ENCODE measurements at regions not wholly inside any gene's neighbourhood (a gene's known extent, or its start where the extent isn't known, plus 50 kb on each side); places are given as distances from the start of the nearest gene placed in this dataset.
"Not testable (repeated sequence)": the region's sequence is repeated elsewhere in the genome, so short reads cannot be mapped to it uniquely, and the experiment has no call there.

DNA sequence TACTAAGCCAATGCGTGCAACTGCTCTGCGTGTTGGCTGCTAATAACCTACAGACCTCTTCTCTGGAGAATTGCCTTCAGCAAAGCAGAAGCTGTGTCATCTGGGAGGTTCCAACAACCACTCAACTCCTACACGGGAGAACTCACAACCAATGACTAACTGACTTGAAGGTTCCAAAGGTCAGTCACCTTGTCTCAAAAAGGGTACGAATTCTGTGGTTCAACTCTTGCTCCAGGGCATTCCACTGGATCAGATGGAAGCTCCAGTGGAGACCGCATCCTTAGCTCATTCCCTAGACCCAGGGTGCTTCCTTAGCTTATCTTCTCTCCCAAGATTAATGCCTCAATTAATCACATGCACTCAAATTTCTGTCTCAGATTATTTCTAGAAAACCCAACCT, 222.7 kb downstream of the CHIC2 start:
- DNase-seq: no peak
- Histone ChIP-seq H2AK5ac (ENCODE audit: low read length) (no peak overlapping the region), H3K4ac (ENCODE audit: low read depth, low read length) (no peak overlapping the region), H3K27ac (ENCODE audit: low read depth, low read length) (no peak overlapping the region), H3K36me3 (ENCODE audit: control insufficient read depth, insufficient read depth, low read length) (no peaks in the 10 kb centered on the region), H3K4me2 (ENCODE audit: low read length) (no peak overlapping the region), H4K5ac (ENCODE audit: low read length) (no peak overlapping the region), H4K8ac (ENCODE audit: low read depth, low read length) (no peak overlapping the region), H2BK15ac (replicated peaks; ENCODE audit: low read depth) (no peak overlapping the region), H3K56ac (ENCODE audit: low read length) (no peak overlapping the region), H3K4me3 (ENCODE audit: low read length) (no peak overlapping the region), H2BK5ac (ENCODE audit: low read length) (no peak overlapping the region), H3K9ac (ENCODE audit: low read length) (no peak overlapping the region), H3K23ac (ENCODE audit: low read length) (no peak overlapping the region), H3K27me3 (ENCODE audit: insufficient read depth, low read length, poor library complexity) (no peaks in the 10 kb centered on the region), H3K79me1 (ENCODE audit: low read length) (no peaks in the 10 kb centered on the region), H3K18ac (ENCODE audit: low read length) (no peak overlapping the region), H3K4me1 (ENCODE audit: control insufficient read depth, low read depth, low read length) (peaks cover 4% of the 10 kb centered on the region), H2BK120ac (ENCODE audit: low read depth, low read length) (no peak overlapping the region), H3K79me2 (ENCODE audit: control insufficient read depth, insufficient read depth, low read length) (no peaks in the 10 kb centered on the region)
- WGBS (ENCODE audit: extremely low coverage, insufficient coverage, low lambda C conversion rate): no CpG with 5 or more reads among the region's 5 CpGs

- no peak overlapping the region for H3K56ac ChIP-seq (ENCODE audit: low read length)
- no peak overlapping the region for H3K4ac ChIP-seq (ENCODE audit: low read depth, low read length)
- no peak overlapping the region for H2AK5ac ChIP-seq (ENCODE audit: low read length)
- no peak overlapping the region for H3K9ac ChIP-seq (ENCODE audit: low read length)
- H3K79me1 ChIP-seq (ENCODE audit: low read length): no peaks in the 10 kb centered on the region
- no peak overlapping the region for H4K5ac ChIP-seq (ENCODE audit: low read length)
- no peak overlapping the region for H3K23ac ChIP-seq (ENCODE audit: low read length)
- H2BK15ac ChIP-seq (replicated peaks; ENCODE audit: low read depth): no peak overlapping the region
- H3K27ac ChIP-seq (ENCODE audit: low read depth, low read length): no peak overlapping the region
- no peak overlapping the region for H3K18ac ChIP-seq (ENCODE audit: low read length)
- no peak overlapping the region for H2BK5ac ChIP-seq (ENCODE audit: low read length)
- no CpG with 5 or more reads among the region's 2 CpGs for WGBS (ENCODE audit: extremely low coverage, insufficient coverage, low lambda C conversion rate)
- no peaks in the 10 kb centered on the region for H3K79me2 ChIP-seq (ENCODE audit: control insufficient read depth, insufficient read depth, low read length)
- H2BK120ac ChIP-seq (ENCODE audit: low read depth, low read length): no peak overlapping the region
- no peaks in the 10 kb centered on the region for H3K36me3 ChIP-seq (ENCODE audit: control insufficient read depth, insufficient read depth, low read length)
- peaks cover 4% of the 10 kb centered on the region for H3K4me1 ChIP-seq (ENCODE audit: control insufficient read depth, low read depth, low read length)
- no peaks in the 10 kb centered on the region for H3K27me3 ChIP-seq (ENCODE audit: insufficient read depth, low read length, poor library complexity)
- no peak overlapping the region for H4K8ac ChIP-seq (ENCODE audit: low read depth, low read length)
- no peak for DNase-seq
- no peak overlapping the region for H3K4me3 ChIP-seq (ENCODE audit: low read length)
- H3K4me2 ChIP-seq (ENCODE audit: low read length): no peak overlapping the region
Observed at GRCh38 chr4:53840643-53841042, 223.8 kb downstream of the CHIC2 start.

- H2BK120ac ChIP-seq (ENCODE audit: low read depth, low read length); H3K4ac ChIP-seq (ENCODE audit: low read depth, low read length); H3K23ac ChIP-seq (ENCODE audit: low read length); H3K79me1 ChIP-seq (ENCODE audit: low read length); H3K9ac ChIP-seq (ENCODE audit: low read length); DNase-seq; H3K27me3 ChIP-seq (ENCODE audit: insufficient read depth, low read length, poor library complexity); H3K27ac ChIP-seq (ENCODE audit: low read depth, low read length); H3K4me3 ChIP-seq (ENCODE audit: low read length); H3K79me2 ChIP-seq (ENCODE audit: control insufficient read depth, insufficient read depth, low read length); H3K4me1 ChIP-seq (ENCODE audit: control insufficient read depth, low read depth, low read length); H3K56ac ChIP-seq (ENCODE audit: low read length); H3K36me3 ChIP-seq (ENCODE audit: control insufficient read depth, insufficient read depth, low read length); H4K5ac ChIP-seq (ENCODE audit: low read length); H4K8ac ChIP-seq (ENCODE audit: low read depth, low read length); H3K4me2 ChIP-seq (ENCODE audit: low read length); H2AK5ac ChIP-seq (ENCODE audit: low read length); H2BK5ac ChIP-seq (ENCODE audit: low read length); H3K18ac ChIP-seq (ENCODE audit: low read length); H2BK15ac ChIP-seq (replicated peaks; ENCODE audit: low read depth): not testable (repeated sequence)
- WGBS (ENCODE audit: extremely low coverage, insufficient coverage, low lambda C conversion rate): no CpG with 5 or more reads among the region's 7 CpGs
Observed at GRCh38 chr4:53833302-53834003, 231.0 kb downstream of the CHIC2 start.

- Histone ChIP-seq H2AK5ac (ENCODE audit: low read length) (no peak overlapping the region), H2BK15ac (replicated peaks; ENCODE audit: low read depth) (no peak overlapping the region), H2BK5ac (ENCODE audit: low read length) (no peak overlapping the region), H4K5ac (ENCODE audit: low read length) (no peak overlapping the region), H3K27ac (ENCODE audit: low read depth, low read length) (no peak overlapping the region), H3K4me3 (ENCODE audit: low read length) (no peak overlapping the region), H3K27me3 (ENCODE audit: insufficient read depth, low read length, poor library complexity) (no peaks in the 10 kb centered on the region), H3K9ac (ENCODE audit: low read length) (no peak overlapping the region), H3K4me1 (ENCODE audit: control insufficient read depth, low read depth, low read length) (no peaks in the 10 kb centered on the region), H3K18ac (ENCODE audit: low read length) (no peak overlapping the region), H3K79me2 (ENCODE audit: control insufficient read depth, insufficient read depth, low read length) (no peaks in the 10 kb centered on the region), H3K36me3 (ENCODE audit: control insufficient read depth, insufficient read depth, low read length) (no peaks in the 10 kb centered on the region), H3K4ac (ENCODE audit: low read depth, low read length) (no peak overlapping the region), H3K23ac (ENCODE audit: low read length) (no peak overlapping the region), H4K8ac (ENCODE audit: low read depth, low read length) (no peak overlapping the region), H2BK120ac (ENCODE audit: low read depth, low read length) (no peak overlapping the region), H3K4me2 (ENCODE audit: low read length) (no peak overlapping the region), H3K56ac (ENCODE audit: low read length) (no peak overlapping the region), H3K79me1 (ENCODE audit: low read length) (no peaks in the 10 kb centered on the region)
- DNase-seq: no peak
- whole genome bisulfite sequencing (ENCODE audit: extremely low coverage, insufficient coverage, low lambda C conversion rate): no CpG with 5 or more reads among the region's 1 CpG
Observed at GRCh38 chr4:53832549-53832948, 231.9 kb downstream of the CHIC2 start.

DNA sequence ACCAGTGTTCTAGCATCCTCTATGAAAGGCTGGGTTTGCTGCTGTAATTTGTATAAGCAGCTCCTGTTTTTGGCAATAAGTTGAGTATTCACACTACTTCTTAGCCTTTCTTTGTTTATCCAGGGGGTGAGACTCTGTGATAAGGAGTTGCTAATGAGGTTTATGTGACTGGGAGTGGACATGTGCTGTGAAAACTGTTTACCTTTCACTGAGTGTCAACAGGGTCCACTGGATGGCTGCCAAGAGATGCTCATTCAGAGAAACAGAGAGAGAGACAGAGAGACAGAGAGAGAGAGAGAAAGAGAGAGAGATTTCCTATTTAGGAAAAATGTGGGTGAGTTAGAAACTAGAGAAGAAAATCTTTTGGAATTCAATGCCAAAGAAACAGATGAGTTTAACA, 233.9 kb downstream of the CHIC2 start:
- H3K4me3 ChIP-seq (ENCODE audit: low read length): no peak overlapping the region
- no peaks in the 10 kb centered on the region for H3K4me1 ChIP-seq (ENCODE audit: control insufficient read depth, low read depth, low read length)
- H3K4me2 ChIP-seq (ENCODE audit: low read length): no peak overlapping the region
- no peaks in the 10 kb centered on the region for H3K79me2 ChIP-seq (ENCODE audit: control insufficient read depth, insufficient read depth, low read length)
- no peak overlapping the region for H2BK15ac ChIP-seq (replicated peaks; ENCODE audit: low read depth)
- no peak overlapping the region for H3K27ac ChIP-seq (ENCODE audit: low read depth, low read length)
- H4K5ac ChIP-seq (ENCODE audit: low read length): no peak overlapping the region
- no peak overlapping the region for H2AK5ac ChIP-seq (ENCODE audit: low read length)
- H3K18ac ChIP-seq (ENCODE audit: low read length): no peak overlapping the region
- no peak for DNase-seq
- no peaks in the 10 kb centered on the region for H3K27me3 ChIP-seq (ENCODE audit: insufficient read depth, low read length, poor library complexity)
- no peak overlapping the region for H3K4ac ChIP-seq (ENCODE audit: low read depth, low read length)
- H3K23ac ChIP-seq (ENCODE audit: low read length): no peak overlapping the region
- H3K56ac ChIP-seq (ENCODE audit: low read length): no peak overlapping the region
- no peak overlapping the region for H2BK5ac ChIP-seq (ENCODE audit: low read length)
- no peaks in the 10 kb centered on the region for H3K79me1 ChIP-seq (ENCODE audit: low read length)
- no peak overlapping the region for H3K9ac ChIP-seq (ENCODE audit: low read length)
- no peak overlapping the region for H4K8ac ChIP-seq (ENCODE audit: low read depth, low read length)
- no peak overlapping the region for H2BK120ac ChIP-seq (ENCODE audit: low read depth, low read length)
- no peaks in the 10 kb centered on the region for H3K36me3 ChIP-seq (ENCODE audit: control insufficient read depth, insufficient read depth, low read length)

- no peak overlapping the region for H3K4ac ChIP-seq (ENCODE audit: low read depth, low read length)
- H3K56ac ChIP-seq (ENCODE audit: low read length): no peak overlapping the region
- H2BK5ac ChIP-seq (ENCODE audit: low read length): no peak overlapping the region
- H3K27me3 ChIP-seq (ENCODE audit: insufficient read depth, low read length, poor library complexity): no peaks in the 10 kb centered on the region
- H3K79me1 ChIP-seq (ENCODE audit: low read length): no peaks in the 10 kb centered on the region
- no peaks in the 10 kb centered on the region for H3K79me2 ChIP-seq (ENCODE audit: control insufficient read depth, insufficient read depth, low read length)
- no peak overlapping the region for H3K27ac ChIP-seq (ENCODE audit: low read depth, low read length)
- H3K4me2 ChIP-seq (ENCODE audit: low read length): no peak overlapping the region
- H3K18ac ChIP-seq (ENCODE audit: low read length): no peak overlapping the region
- H2AK5ac ChIP-seq (ENCODE audit: low read length): no peak overlapping the region
- no peak overlapping the region for H2BK15ac ChIP-seq (replicated peaks; ENCODE audit: low read depth)
- H4K8ac ChIP-seq (ENCODE audit: low read depth, low read length): no peak overlapping the region
- no peak overlapping the region for H3K23ac ChIP-seq (ENCODE audit: low read length)
- H3K4me1 ChIP-seq (ENCODE audit: control insufficient read depth, low read depth, low read length): no peaks in the 10 kb centered on the region
- no CpG with 5 or more reads among the region's 8 CpGs for WGBS (ENCODE audit: extremely low coverage, insufficient coverage, low lambda C conversion rate)
- H3K36me3 ChIP-seq (ENCODE audit: control insufficient read depth, insufficient read depth, low read length): no peaks in the 10 kb centered on the region
- H4K5ac ChIP-seq (ENCODE audit: low read length): no peak overlapping the region
- no peak overlapping the region for H2BK120ac ChIP-seq (ENCODE audit: low read depth, low read length)
- peak; percentile 58 for DNase-seq
- H3K4me3 ChIP-seq (ENCODE audit: low read length): no peak overlapping the region
- H3K9ac ChIP-seq (ENCODE audit: low read length): no peak overlapping the region
Observed at GRCh38 chr4:53821179-53821851, 230.0 kb upstream of the LNX1 start.
